IMR-90 (cell line): ENCODE measurements at regions not wholly inside any gene's neighbourhood (a gene's known extent, or its start where the extent isn't known, plus 50 kb on each side); places are given as distances from the start of the nearest gene placed in this dataset.

Experiments used
- ATAC-seq: fragments of 200-7000 bp; cut with Tn5 transposase; 2 replicates; pipeline ENCODE4 v1.9.1; 2020; ENCODE audit warnings: low read depth, mild to moderate bottlenecking, moderate library complexity
- BruUV-seq: library from RNA; stranded (reverse); fragments of 400-500 nt; replicated peaks from 2 replicates; lab custom pipeline; 2021; lab: Mats Ljungman, UMichigan
- CTCF ChIA-PET: fragments of 300-600 bp; formaldehyde crosslinking; extraction: SDS; loops from one replicate; lab custom pipeline; 2021; ENCODE audit warnings: antibody characterized with exemption; lab: Yijun Ruan, JAX
- POLR2A ChIA-PET: fragments of 300-600 bp; sonication (Branson Sonifier 250); formaldehyde crosslinking; loops from one replicate; lab custom pipeline; 2022; ENCODE audit warnings: antibody characterized with exemption; ENCODE audit not compliant: unreplicated experiment; lab: Charles Lee
- DNase-seq: peaks from one replicate; pipeline ENCODE4 v3.0.0; 2013
- H2AFZ ChIP-seq: replicated peaks from 2 replicates; pipeline ENCODE3; 2013; ENCODE audit warnings: low read length, mild to moderate bottlenecking; ENCODE audit not compliant: poor library complexity
- H2AK5ac ChIP-seq: 2 replicates; pipeline ENCODE4 v1.6.1; 2013; ENCODE audit warnings: low read depth, low read length, inconsistent platforms
- H2AK9ac ChIP-seq: replicated peaks from 2 replicates; pipeline ENCODE3; 2013; ENCODE audit warnings: mild to moderate bottlenecking, low read depth, low read length, moderate library complexity; ENCODE audit not compliant: poor library complexity
- H2BK120ac ChIP-seq: 2 replicates; pipeline ENCODE4 v1.6.1; 2013; ENCODE audit warnings: low read depth, low read length, inconsistent platforms
- H2BK15ac ChIP-seq: 3 replicates; pipeline ENCODE4 v1.6.1; 2013; ENCODE audit warnings: low read depth, low read length, inconsistent platforms
- H2BK20ac ChIP-seq: 2 replicates; pipeline ENCODE4 v1.6.1; 2013; ENCODE audit warnings: low read depth, mild to moderate bottlenecking, inconsistent platforms, low read length, moderate library complexity
- H2BK5ac ChIP-seq: 2 replicates; pipeline ENCODE4 v1.6.1; 2013; ENCODE audit warnings: mild to moderate bottlenecking, low read depth, low read length, inconsistent platforms; ENCODE audit not compliant: poor library complexity, severe bottlenecking
- H3K14ac ChIP-seq: replicated peaks from 2 replicates; pipeline ENCODE4 v1.6.1; 2013; ENCODE audit warnings: low read depth, low read length, inconsistent platforms
- H3K18ac ChIP-seq: 2 replicates; pipeline ENCODE4 v1.6.1; 2013; ENCODE audit warnings: low read depth, low read length, control low read depth
- H3K23ac ChIP-seq: 2 replicates; pipeline ENCODE4 v1.6.1; 2013; ENCODE audit warnings: low read depth, low read length, inconsistent platforms
- H3K27ac ChIP-seq: 2 replicates; pipeline ENCODE4 v1.5.1; 2013; ENCODE audit warnings: mild to moderate bottlenecking, control low read depth, low read length; ENCODE audit not compliant: insufficient read depth
- H3K27me3 ChIP-seq: 2 replicates; pipeline ENCODE4 v1.6.1; 2013; ENCODE audit warnings: low read length; ENCODE audit not compliant: control insufficient read depth, insufficient read depth
- H3K36me3 ChIP-seq: 2 replicates; pipeline ENCODE4 v1.6.1; 2013; ENCODE audit warnings: low read length, mixed read lengths; ENCODE audit not compliant: control insufficient read depth, insufficient read depth
- H3K4ac ChIP-seq: 2 replicates; pipeline ENCODE4 v1.6.1; 2013; ENCODE audit warnings: low read depth, low read length, inconsistent platforms
- H3K4me1 ChIP-seq: 2 replicates; pipeline ENCODE4 v1.6.1; 2013; ENCODE audit warnings: low read length, mixed read lengths; ENCODE audit not compliant: control insufficient read depth, insufficient read depth
- H3K4me2 ChIP-seq: 2 replicates; pipeline ENCODE4 v1.6.1; 2013; ENCODE audit warnings: low read depth, mild to moderate bottlenecking, control low read depth, low read length, moderate library complexity
- H3K4me3 ChIP-seq: 2 replicates; pipeline ENCODE4 v1.5.1; 2013; ENCODE audit warnings: low read depth, mild to moderate bottlenecking, control low read depth, low read length, moderate library complexity; ENCODE audit not compliant: insufficient read depth
- H3K56ac ChIP-seq: 2 replicates; pipeline ENCODE4 v1.6.1; 2013; ENCODE audit warnings: low read length, inconsistent platforms; ENCODE audit not compliant: insufficient read depth; ENCODE audit errors: extremely low read depth
- H3K79me1 ChIP-seq, 2 experiments: 2 replicates each; pipeline ENCODE4 v1.6.1; 2013; ENCODE audit warnings: low read length in 2 of 2, inconsistent platforms in 1 of 2, low read depth in 1 of 2
- H3K9ac ChIP-seq: 2 replicates; pipeline ENCODE4 v1.6.1; 2013; ENCODE audit warnings: low read depth, low read length, control low read depth
- H3K9me1 ChIP-seq: 2 replicates; pipeline ENCODE4 v1.6.1; 2013; ENCODE audit warnings: low read length, inconsistent platforms; ENCODE audit not compliant: insufficient read depth
- H3K9me3 ChIP-seq: 2 replicates; pipeline ENCODE4 v1.6.1; 2013; ENCODE audit warnings: low read length; ENCODE audit not compliant: control insufficient read depth, insufficient read depth
- H4K20me1 ChIP-seq: 2 replicates; pipeline ENCODE4 v1.6.1; 2013; ENCODE audit warnings: low read length, inconsistent platforms; ENCODE audit not compliant: insufficient read depth
- H4K5ac ChIP-seq: 2 replicates; pipeline ENCODE4 v1.6.1; 2013; ENCODE audit warnings: mild to moderate bottlenecking, low read depth, low read length, control low read depth
- H4K8ac ChIP-seq, 2 experiments: 2 replicates each; pipeline ENCODE4 v1.6.1; 2013; ENCODE audit warnings: low read depth in 2 of 2, low read length in 2 of 2, control low read depth in 1 of 2, inconsistent platforms in 1 of 2
- H4K91ac ChIP-seq: 2 replicates; pipeline ENCODE4 v1.6.1; 2013; ENCODE audit warnings: low read depth, low read length, inconsistent platforms; ENCODE audit not compliant: insufficient read depth
- CHD1 ChIP-seq: IDR thresholded peaks from 2 replicates; pipeline ENCODE4 v1.6.1; 2012; ENCODE audit warnings: low read depth, low read length, improper control_type of control experiment
- MAFK ChIP-seq: IDR thresholded peaks from 2 replicates; pipeline ENCODE4 v1.6.1; 2012; ENCODE audit warnings: low read depth, low read length, improper control_type of control experiment
- MAZ ChIP-seq: IDR thresholded peaks from 2 replicates; pipeline ENCODE4 v1.6.1; 2012; ENCODE audit warnings: low read depth, mild to moderate bottlenecking, low read length, improper control_type of control experiment, moderate library complexity, borderline replicate concordance
- NFE2L2 ChIP-seq: fragments of 150-350 bp; IDR thresholded peaks from 2 replicates; pipeline ENCODE4 v1.6.1; 2016; ENCODE audit warnings: low read depth, mild to moderate bottlenecking, low read length
- POLR2A ChIP-seq: IDR thresholded peaks from 2 replicates; pipeline ENCODE4 v1.6.1; 2012; ENCODE audit warnings: mild to moderate bottlenecking, low read depth, low read length
- SMC3 ChIP-seq: fragments of 150-350 bp; IDR thresholded peaks from 2 replicates; pipeline ENCODE4 v1.6.1; 2016; ENCODE audit warnings: low read depth, mild to moderate bottlenecking, antibody characterized with exemption, low read length, moderate library complexity
- USF2 ChIP-seq: fragments of 150-350 bp; IDR thresholded peaks from 2 replicates; pipeline ENCODE4 v1.6.1; 2017; ENCODE audit warnings: mild to moderate bottlenecking, antibody characterized with exemption, low read length, low read depth
- WGBS, 2 experiments: methylation state at CpG; one replicate each; pipeline versions ENCODE4 v1.1.5 to v1.1.7; 2013; ENCODE audit warnings: missing lambda C conversion rate in 2 of 2; ENCODE audit not compliant: insufficient read length in 1 of 2; ENCODE audit errors: extremely low coverage in 2 of 2; 5-methylcytosine and 5-hydroxymethylcytosine counted together
- dilution Hi-C: fragments of 300-500 bp; cut with HindIII; formaldehyde crosslinking; loops from one replicate; pipeline ENCODE4 v1.14.3; 2018; ENCODE audit warnings: low sequenced_read_pairs; ENCODE audit not compliant: unreplicated experiment
- in situ Hi-C: fragments of 300-500 bp; cut with MboI; formaldehyde crosslinking; loops from 3 replicates; pipeline ENCODE4 v1.14.3; 2019; ENCODE audit warnings: low sequenced_read_pairs, inconsistent platforms, mixed read lengths
- intact Hi-C: fragments of 100-400 bp; cut with micrococcal nuclease; formaldehyde crosslinking; loops from 2 replicates; pipeline ENCODE4 v1.10.0; 2022
- TF ChIP-seq, protein P1 (sequence below): fragments of 150-350 bp; IDR thresholded peaks from 2 replicates; pipeline ENCODE4 v1.6.1; 2016; ENCODE audit warnings: low read depth, mild to moderate bottlenecking, low read length, moderate library complexity, borderline replicate concordance

GRCh38 chr5:38725371-38725865 is 120.4 kb upstream of the OSMR start:
- in situ Hi-C loops (no loop called here), intact Hi-C loops (no loop called here), dilution Hi-C loops (no loop called here)
- H4K8ac ChIP-seq, result no peak overlapping the region
- DNase-seq (no peak), ATAC-seq (no peak)
- H2BK20ac ChIP-seq, result no peak overlapping the region
- H3K9me1 ChIP-seq, result no peaks in the 10 kb centered on the region; the same call in 1 of the 2 replicates
- H3K4me1 ChIP-seq, result peaks cover 12% of the 10 kb centered on the region
- peaks cover 2% of the 10 kb centered on the region; the same call in 1 of the 2 replicates for H3K27me3 ChIP-seq
- H3K14ac ChIP-seq, result no peak overlapping the region
- H2AK9ac ChIP-seq, result no peak overlapping the region
- no peak overlapping the region for H2BK5ac ChIP-seq
- H2AK5ac ChIP-seq, result no peak overlapping the region
- H3K4ac ChIP-seq, result no peak overlapping the region
- 91% methylated on average over 4 of the region's 10 CpGs; no CpG with 5 or more reads in 1 of the 2 experiments for WGBS, 2 experiments
- H3K27ac ChIP-seq, result no peak overlapping the region
- H3K9me3 ChIP-seq, result no peaks in the 10 kb centered on the region
- ChIA-PET CTCF (no interaction called here), POLR2A (no interaction called here)
- no peak overlapping the region for H2BK120ac ChIP-seq
- no peak overlapping the region for H3K56ac ChIP-seq
- no peak overlapping the region for H3K4me3 ChIP-seq
- no peaks in the 10 kb centered on the region for H4K20me1 ChIP-seq
- H3K9ac ChIP-seq, result no peak overlapping the region
- TF ChIP-seq, protein P1, sequence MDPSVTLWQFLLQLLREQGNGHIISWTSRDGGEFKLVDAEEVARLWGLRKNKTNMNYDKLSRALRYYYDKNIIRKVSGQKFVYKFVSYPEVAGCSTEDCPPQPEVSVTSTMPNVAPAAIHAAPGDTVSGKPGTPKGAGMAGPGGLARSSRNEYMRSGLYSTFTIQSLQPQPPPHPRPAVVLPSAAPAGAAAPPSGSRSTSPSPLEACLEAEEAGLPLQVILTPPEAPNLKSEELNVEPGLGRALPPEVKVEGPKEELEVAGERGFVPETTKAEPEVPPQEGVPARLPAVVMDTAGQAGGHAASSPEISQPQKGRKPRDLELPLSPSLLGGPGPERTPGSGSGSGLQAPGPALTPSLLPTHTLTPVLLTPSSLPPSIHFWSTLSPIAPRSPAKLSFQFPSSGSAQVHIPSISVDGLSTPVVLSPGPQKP, result no peak
- TF ChIP-seq NFE2L2, result no peak
- TF ChIP-seq SMC3, result no peak
- no peak for TF ChIP-seq USF2
- no peak for TF ChIP-seq MAFK
- TF ChIP-seq CHD1, result no peak
- no peak for TF ChIP-seq MAZ
- no peak for TF ChIP-seq POLR2A
- no TSS peak for BruUV-seq
- no peak overlapping the region for H3K4me2 ChIP-seq
- no peak overlapping the region for H4K91ac ChIP-seq
- H2BK15ac ChIP-seq, result no peak overlapping the region
- H3K18ac ChIP-seq, result no peak overlapping the region
- H4K5ac ChIP-seq, result no peak overlapping the region
- H3K23ac ChIP-seq, result no peak overlapping the region
- no peaks in the 10 kb centered on the region for H3K79me1 ChIP-seq
- H2AFZ ChIP-seq, result no peak overlapping the region
- no peaks in the 10 kb centered on the region for H3K36me3 ChIP-seq
